ENCODE measurements at regions not wholly inside any gene's neighbourhood (a gene's known extent, or its start where the extent isn't known, plus 50 kb on each side); places are given as distances from the start of the nearest gene placed in this dataset.

DNA sequence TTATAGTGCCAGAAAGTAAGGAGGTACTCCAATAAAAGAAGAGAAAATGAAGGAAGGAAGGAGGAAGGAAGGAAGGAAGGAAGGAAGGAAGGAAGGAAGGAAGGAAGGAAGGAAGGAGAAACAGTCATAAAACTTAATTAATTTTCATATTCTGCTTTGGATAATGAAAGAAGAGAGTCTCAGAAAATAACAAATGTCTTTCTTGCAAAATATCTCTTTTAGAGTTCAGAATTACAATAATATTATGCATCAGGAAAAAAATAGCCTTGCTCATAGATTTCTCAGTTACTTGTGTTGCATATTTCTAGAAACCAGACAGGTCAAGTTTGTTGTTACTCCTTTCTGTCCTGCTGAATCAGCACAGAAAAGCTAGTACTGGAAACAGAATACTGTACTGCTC lies 130.1 kb upstream of the DKK2 start:
- TF ChIP-seq, protein P1, sequence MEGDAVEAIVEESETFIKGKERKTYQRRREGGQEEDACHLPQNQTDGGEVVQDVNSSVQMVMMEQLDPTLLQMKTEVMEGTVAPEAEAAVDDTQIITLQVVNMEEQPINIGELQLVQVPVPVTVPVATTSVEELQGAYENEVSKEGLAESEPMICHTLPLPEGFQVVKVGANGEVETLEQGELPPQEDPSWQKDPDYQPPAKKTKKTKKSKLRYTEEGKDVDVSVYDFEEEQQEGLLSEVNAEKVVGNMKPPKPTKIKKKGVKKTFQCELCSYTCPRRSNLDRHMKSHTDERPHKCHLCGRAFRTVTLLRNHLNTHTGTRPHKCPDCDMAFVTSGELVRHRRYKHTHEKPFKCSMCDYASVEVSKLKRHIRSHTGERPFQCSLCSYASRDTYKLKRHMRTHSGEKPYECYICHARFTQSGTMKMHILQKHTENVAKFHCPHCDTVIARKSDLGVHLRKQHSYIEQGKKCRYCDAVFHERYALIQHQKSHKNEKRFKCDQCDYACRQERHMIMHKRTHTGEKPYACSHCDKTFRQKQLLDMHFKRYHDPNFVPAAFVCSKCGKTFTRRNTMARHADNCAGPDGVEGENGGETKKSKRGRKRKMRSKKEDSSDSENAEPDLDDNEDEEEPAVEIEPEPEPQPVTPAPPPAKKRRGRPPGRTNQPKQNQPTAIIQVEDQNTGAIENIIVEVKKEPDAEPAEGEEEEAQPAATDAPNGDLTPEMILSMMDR (conservative IDR thresholded peaks at IDR 0.05): no peak
- no peak for TF ChIP-seq EZH2 (IDR thresholded peaks at IDR 0.05; ENCODE audit: low read depth)
